ENCODE measurements at regions not wholly inside any gene's neighbourhood (a gene's known extent, or its start where the extent isn't known, plus 50 kb on each side); places are given as distances from the start of the nearest gene placed in this dataset.

DNA sequence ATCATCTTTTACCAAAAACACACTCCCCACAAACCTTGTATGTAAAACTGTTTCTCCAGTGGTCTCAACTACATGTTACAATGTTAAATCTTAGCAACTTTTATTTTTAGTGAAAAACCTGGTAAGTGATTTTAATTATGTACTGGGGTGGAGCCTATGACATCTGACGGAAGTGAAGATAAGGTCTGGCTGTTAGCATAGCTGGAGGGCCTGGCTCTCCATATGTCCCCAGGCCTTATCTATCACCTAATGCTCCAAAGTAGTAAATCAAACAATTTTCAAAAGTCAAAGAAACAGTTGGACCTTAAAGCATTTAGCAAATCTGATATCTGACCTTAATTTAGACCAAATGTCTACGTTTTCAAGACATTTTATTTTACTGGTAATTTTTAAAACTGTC, 173.6 kb upstream of the SMAD3 start:
- DNase-seq (ENCODE audit: low spot score) = no peak
- 57% methylated on average over 2 of the region's 2 CpGs for WGBS
- TF ChIP-seq, protein P1, sequence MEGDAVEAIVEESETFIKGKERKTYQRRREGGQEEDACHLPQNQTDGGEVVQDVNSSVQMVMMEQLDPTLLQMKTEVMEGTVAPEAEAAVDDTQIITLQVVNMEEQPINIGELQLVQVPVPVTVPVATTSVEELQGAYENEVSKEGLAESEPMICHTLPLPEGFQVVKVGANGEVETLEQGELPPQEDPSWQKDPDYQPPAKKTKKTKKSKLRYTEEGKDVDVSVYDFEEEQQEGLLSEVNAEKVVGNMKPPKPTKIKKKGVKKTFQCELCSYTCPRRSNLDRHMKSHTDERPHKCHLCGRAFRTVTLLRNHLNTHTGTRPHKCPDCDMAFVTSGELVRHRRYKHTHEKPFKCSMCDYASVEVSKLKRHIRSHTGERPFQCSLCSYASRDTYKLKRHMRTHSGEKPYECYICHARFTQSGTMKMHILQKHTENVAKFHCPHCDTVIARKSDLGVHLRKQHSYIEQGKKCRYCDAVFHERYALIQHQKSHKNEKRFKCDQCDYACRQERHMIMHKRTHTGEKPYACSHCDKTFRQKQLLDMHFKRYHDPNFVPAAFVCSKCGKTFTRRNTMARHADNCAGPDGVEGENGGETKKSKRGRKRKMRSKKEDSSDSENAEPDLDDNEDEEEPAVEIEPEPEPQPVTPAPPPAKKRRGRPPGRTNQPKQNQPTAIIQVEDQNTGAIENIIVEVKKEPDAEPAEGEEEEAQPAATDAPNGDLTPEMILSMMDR (IDR thresholded peaks at IDR 0.05) = no peak
- TF ChIP-seq POLR2AphosphoS5 (IDR thresholded peaks at IDR 0.05) (no peak), POLR2A (IDR thresholded peaks at IDR 0.05) (no peak)

DNA sequence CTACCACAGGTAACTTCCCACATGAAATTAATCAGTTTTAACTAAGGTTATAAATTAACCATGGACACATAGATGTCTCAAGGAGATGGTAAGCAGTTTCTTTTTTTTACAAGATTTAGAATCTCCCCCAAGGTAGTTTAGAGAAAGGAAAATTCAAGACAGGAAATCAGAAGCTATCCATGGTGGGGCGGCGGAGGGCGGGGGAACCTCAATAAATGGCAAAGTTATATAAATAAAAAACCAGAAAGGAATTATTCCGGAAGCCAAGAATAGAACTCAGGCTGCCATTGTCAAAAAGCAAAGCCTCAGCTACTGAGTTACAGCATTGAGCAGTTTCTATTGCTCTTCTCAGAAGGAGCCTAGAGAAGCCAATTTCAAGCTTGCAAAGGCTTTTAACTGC, 172.1 kb upstream of the SMAD3 start:
- no peaks in the 10 kb centered on the region for H3K4me1 ChIP-seq (replicated peaks)
- no peaks in the 10 kb centered on the region for H3K36me3 ChIP-seq
- no peak overlapping the region for H3K4me3 ChIP-seq
- no peak overlapping the region for H3K27ac ChIP-seq
- H3K9me3 ChIP-seq = no peaks in the 10 kb centered on the region
- whole genome bisulfite sequencing = 86% methylated on average over 4 of the region's 4 CpGs
- no peak for TF ChIP-seq POLR2AphosphoS5 (IDR thresholded peaks at IDR 0.05)
- no peak for TF ChIP-seq POLR2A (IDR thresholded peaks at IDR 0.05)
- TF ChIP-seq, protein P1 (IDR thresholded peaks at IDR 0.05) = no peak
- no peaks in the 10 kb centered on the region for H3K27me3 ChIP-seq (replicated peaks; ENCODE audit: insufficient read depth)
- intact Hi-C loops (cut with DNase I) = no loop called here
- no peak for DNase-seq (ENCODE audit: low spot score)

More for the DNA sequence above, 173.6 kb upstream of the SMAD3 start:
- intact Hi-C loops (cut with DNase I) = no loop called here
- H3K27ac ChIP-seq = no peak overlapping the region
- no peaks in the 10 kb centered on the region for H3K9me3 ChIP-seq
- no peaks in the 10 kb centered on the region for H3K4me1 ChIP-seq (replicated peaks)
- H3K27me3 ChIP-seq (replicated peaks; ENCODE audit: insufficient read depth) = no peaks in the 10 kb centered on the region
- no peaks in the 10 kb centered on the region for H3K36me3 ChIP-seq
- H3K4me3 ChIP-seq = no peak overlapping the region

DNA sequence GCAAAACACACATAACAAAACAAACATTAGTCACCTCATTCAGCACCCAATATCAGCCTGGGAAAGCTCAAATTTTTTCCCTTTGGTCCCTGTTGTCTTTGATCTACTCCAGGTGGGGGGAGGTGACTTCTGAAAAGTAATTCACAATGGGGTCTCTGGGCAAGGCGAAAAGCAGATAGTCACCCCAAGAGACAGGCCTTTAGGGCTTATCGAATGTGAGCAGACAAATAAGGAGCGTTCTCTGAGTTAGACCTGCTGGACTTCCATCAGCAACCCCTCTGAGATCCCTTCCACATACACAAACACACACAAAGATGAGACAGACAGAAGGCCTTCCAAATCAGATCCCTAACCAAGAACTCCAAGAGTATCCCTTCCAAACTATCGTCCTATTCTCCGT, 171.0 kb upstream of the SMAD3 start:
- Histone ChIP-seq H3K27ac (no peak overlapping the region), H3K27me3 (replicated peaks; ENCODE audit: insufficient read depth) (no peaks in the 10 kb centered on the region), H3K4me3 (no peak overlapping the region), H3K4me1 (replicated peaks) (no peaks in the 10 kb centered on the region), H3K36me3 (no peaks in the 10 kb centered on the region), H3K9me3 (no peaks in the 10 kb centered on the region)
- DNase-seq (ENCODE audit: low spot score) = no peak
- intact Hi-C loops (cut with DNase I) = no loop called here
- TF ChIP-seq POLR2AphosphoS5 (IDR thresholded peaks at IDR 0.05) (no peak), POLR2A (IDR thresholded peaks at IDR 0.05) (no peak)
- 100% methylated on average over 5 of the region's 5 CpGs for WGBS

DNA sequence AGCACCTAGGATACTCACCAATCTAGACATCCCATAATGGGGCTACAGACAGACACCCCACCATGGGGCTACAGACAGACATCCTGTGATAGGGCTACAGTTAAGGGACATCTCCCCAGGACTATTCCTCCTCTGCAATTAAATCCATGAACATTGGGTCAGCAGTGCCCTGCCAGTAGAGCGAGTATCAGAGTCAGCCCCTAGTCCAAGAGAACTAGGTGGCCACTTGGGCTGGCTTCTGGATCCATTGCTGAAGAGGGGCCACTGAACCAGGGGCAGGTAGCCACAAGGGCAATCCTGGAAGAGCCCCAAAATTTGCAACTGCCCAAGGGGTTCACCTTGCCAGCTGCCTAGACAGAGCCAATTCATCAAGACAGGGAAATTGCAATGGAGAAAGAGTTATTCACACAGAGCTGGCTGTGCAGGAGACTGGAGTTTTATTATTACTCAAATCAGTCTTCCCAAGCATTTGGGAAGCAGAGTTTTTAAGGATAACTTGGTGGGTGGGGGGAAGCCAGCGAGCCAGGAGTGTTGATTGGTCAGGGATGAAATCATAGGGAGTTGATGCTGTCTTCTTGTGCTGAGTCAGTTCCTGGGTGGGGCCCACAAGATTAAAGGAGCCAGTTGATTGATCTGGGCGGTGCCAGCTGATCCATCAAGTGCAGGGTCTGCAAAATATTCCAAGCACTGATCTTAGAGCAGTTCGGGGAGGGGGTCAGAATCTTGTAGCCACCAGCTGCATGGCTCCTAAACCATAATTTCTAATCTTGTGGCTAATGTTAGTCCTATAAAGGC, 170.2 kb upstream of the SMAD3 start:
- H3K36me3 ChIP-seq = no peaks in the 10 kb centered on the region
- no peak overlapping the region for H3K4me3 ChIP-seq
- no peaks in the 10 kb centered on the region for H3K4me1 ChIP-seq (replicated peaks)
- TF ChIP-seq POLR2A (IDR thresholded peaks at IDR 0.05) (no peak), POLR2AphosphoS5 (IDR thresholded peaks at IDR 0.05) (no peak)
- TF ChIP-seq, protein P1 (IDR thresholded peaks at IDR 0.05) = no peak
- no peak for DNase-seq (ENCODE audit: low spot score)
- no peaks in the 10 kb centered on the region for H3K9me3 ChIP-seq
- intact Hi-C loops (cut with DNase I) = no loop called here
- H3K27ac ChIP-seq = no peak overlapping the region
- 74% methylated on average over 4 of the region's 4 CpGs for WGBS
- no peaks in the 10 kb centered on the region for H3K27me3 ChIP-seq (replicated peaks; ENCODE audit: insufficient read depth)

DNA sequence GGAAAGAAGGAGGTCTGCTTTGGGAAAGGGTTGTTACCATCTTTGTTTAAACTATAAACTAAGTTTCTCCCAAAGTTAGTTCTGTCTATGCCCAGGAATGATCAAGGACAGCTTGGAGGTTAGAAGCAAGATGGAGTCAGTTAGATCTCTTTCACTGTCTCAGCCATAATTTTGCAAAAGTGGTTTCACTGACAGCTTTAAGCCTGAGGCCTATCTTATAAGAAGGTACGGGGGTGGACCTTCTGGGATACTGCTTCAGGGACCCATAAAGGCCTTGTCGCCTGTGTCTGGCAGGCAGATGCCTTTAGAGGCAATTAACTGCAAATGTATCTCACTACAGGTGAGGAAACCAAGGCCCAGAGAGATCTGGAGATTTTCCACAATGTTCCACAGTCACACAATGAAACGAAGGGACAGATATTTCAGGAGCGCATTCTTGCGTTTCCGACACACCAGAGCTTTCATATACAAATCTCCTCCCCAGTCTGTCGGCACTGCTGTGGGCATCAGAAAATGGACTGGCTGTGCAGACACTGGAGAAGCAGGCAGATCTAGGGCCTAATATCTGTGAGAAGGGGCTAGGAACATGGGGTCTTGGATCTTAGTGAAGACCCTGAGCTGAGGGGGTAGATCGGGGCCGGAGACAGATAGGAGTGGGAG, 169.5 kb upstream of the SMAD3 start:
- WGBS = 93% methylated on average over 9 of the region's 9 CpGs
- H3K4me1 ChIP-seq (replicated peaks) = no peaks in the 10 kb centered on the region
- H3K9me3 ChIP-seq = no peaks in the 10 kb centered on the region
- no peak for DNase-seq (ENCODE audit: low spot score)
- TF ChIP-seq POLR2AphosphoS5 (IDR thresholded peaks at IDR 0.05) (no peak), POLR2A (IDR thresholded peaks at IDR 0.05) (no peak)
- TF ChIP-seq, protein P1 (IDR thresholded peaks at IDR 0.05) = no peak
- H3K4me3 ChIP-seq = no peak overlapping the region
- H3K36me3 ChIP-seq = no peaks in the 10 kb centered on the region
- intact Hi-C loops (cut with DNase I) = no loop called here
- no peaks in the 10 kb centered on the region for H3K27me3 ChIP-seq (replicated peaks; ENCODE audit: insufficient read depth)
- H3K27ac ChIP-seq = no peak overlapping the region

Data from prostate gland (tissue), 2 donors.